GM19452 (cell line): ENCODE measurements at regions not wholly inside any gene's neighbourhood (a gene's known extent, or its start where the extent isn't known, plus 50 kb on each side); places are given as distances from the start of the nearest gene placed in this dataset.
"Not testable (repeated sequence)": the region's sequence is repeated elsewhere in the genome, so short reads cannot be mapped to it uniquely, and the experiment has no call there.

Experiments
- ATAC-seq: cut with Tn5 transposase; IDR thresholded peaks from one replicate; pipeline ENCODE4 v1.9.1; 2021; ENCODE audit not compliant: unreplicated experiment

GRCh38 chr2:12871694-12872315 is 155.1 kb downstream of the TRIB2 start:
- no peak for ATAC-seq

GRCh38 chr2:12877761-12878160 is 161.0 kb downstream of the TRIB2 start:
- no peak for ATAC-seq

- no peak for ATAC-seq
These were observed 162.9 kb downstream of the TRIB2 start for GRCh38 chr2:12879649-12880048.

GRCh38 chr2:12881952-12882351 is 165.2 kb downstream of the TRIB2 start:
- no peak for ATAC-seq

- ATAC-seq, result no peak
These were observed 165.7 kb downstream of the TRIB2 start for GRCh38 chr2:12882393-12882792.

- ATAC-seq, result no peak
These were observed 167.2 kb downstream of the TRIB2 start for GRCh38 chr2:12883906-12884305.

- no peak for ATAC-seq
These were observed 168.1 kb downstream of the TRIB2 start for GRCh38 chr2:12884713-12885282.

- ATAC-seq, result no peak
These were observed 173.3 kb downstream of the TRIB2 start for GRCh38 chr2:12890066-12890465.

- no peak for ATAC-seq
These were observed 173.8 kb downstream of the TRIB2 start for GRCh38 chr2:12890481-12890991.

- no peak for ATAC-seq
These were observed 178.3 kb downstream of the TRIB2 start for GRCh38 chr2:12895017-12895416.

- ATAC-seq, result no peak
These were observed 179.7 kb downstream of the TRIB2 start for GRCh38 chr2:12896318-12896982.

GRCh38 chr2:12897181-12897580 is 180.4 kb downstream of the TRIB2 start:
- no peak for ATAC-seq

GRCh38 chr2:12903272-12903671 is 186.5 kb downstream of the TRIB2 start:
- no peak for ATAC-seq

GRCh38 chr2:12910431-12910830 is 193.7 kb downstream of the TRIB2 start:
- no peak for ATAC-seq

- no peak for ATAC-seq
These were observed 199.1 kb downstream of the TRIB2 start for GRCh38 chr2:12915787-12916186.

- no peak for ATAC-seq
These were observed 201.6 kb downstream of the TRIB2 start for GRCh38 chr2:12918138-12918834.

- ATAC-seq, result no peak
These were observed 202.2 kb downstream of the TRIB2 start for GRCh38 chr2:12918835-12919445.

- no peak for ATAC-seq
These were observed 204.6 kb downstream of the TRIB2 start for GRCh38 chr2:12921321-12921720.

- no peak for ATAC-seq
These were observed 207.3 kb downstream of the TRIB2 start for GRCh38 chr2:12923907-12924610.

- not testable (repeated sequence) for ATAC-seq
These were observed 209.9 kb downstream of the TRIB2 start for GRCh38 chr2:12926641-12927040.
